Liver (tissue), 3 donors: ENCODE measurements at regions not wholly inside any gene's neighbourhood (a gene's known extent, or its start where the extent isn't known, plus 50 kb on each side); places are given as distances from the start of the nearest gene placed in this dataset.

Experiments
- CTCF ChIP-seq: fragments of 150-350 bp; IDR thresholded peaks from 2 replicates; pipeline ENCODE4 v1.5.1; 2017; ENCODE audit warnings: improper control_type of control experiment, low read depth, low read length; ENCODE audit not compliant: missing input control
- EGR1 ChIP-seq, 2 donors: IDR thresholded peaks; 2 replicates each; pipeline ENCODE4 v1.6.1; 2016 to 2018; ENCODE audit warnings: antibody characterized with exemption in 2 of 2, low read depth in 2 of 2
- MAX ChIP-seq: IDR thresholded peaks from 2 replicates; pipeline ENCODE4 v1.6.1; 2016; ENCODE audit warnings: antibody characterized with exemption
- REST ChIP-seq: IDR thresholded peaks from 2 replicates; pipeline ENCODE4 v1.6.1; 2016; ENCODE audit warnings: antibody characterized with exemption, mild to moderate bottlenecking
- YY1 ChIP-seq: IDR thresholded peaks from 2 replicates; pipeline ENCODE4 v1.6.1; 2016; ENCODE audit warnings: antibody characterized with exemption, mild to moderate bottlenecking
- donor health status: healthy.
- donor health status: healthy.

- TF ChIP-seq CTCF (no peak), EGR1 (IDR thresholded peaks at IDR 0.05; ENCODE audit: low read depth in 2 of 2) (no peak), REST (no peak), YY1 (no peak), MAX (no peak)
These were observed 274.3 kb upstream of the PODXL start for GRCh38 chr7:131830681-131831080.
